ENCODE measurements at regions not wholly inside any gene's neighbourhood (a gene's known extent, or its start where the extent isn't known, plus 50 kb on each side); places are given as distances from the start of the nearest gene placed in this dataset.

DNA sequence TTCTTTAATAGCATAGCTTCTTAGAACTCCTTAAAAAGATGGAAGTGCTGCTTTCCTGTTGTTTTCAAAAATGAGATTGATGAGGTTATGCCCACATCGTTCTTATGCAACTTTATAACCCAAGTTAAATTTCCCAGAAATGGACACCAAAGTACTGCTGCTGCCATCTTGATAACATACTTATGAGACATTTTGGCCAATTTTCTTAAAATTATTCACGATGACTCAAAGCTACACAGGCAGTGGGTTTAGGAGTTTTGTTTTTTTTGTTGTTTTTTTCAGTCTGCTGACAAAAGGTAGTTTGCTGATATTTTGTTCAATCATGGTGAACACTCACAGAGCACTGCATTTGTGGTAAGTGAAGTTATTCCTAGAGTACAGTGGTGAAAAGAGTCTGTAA is 54.9 kb upstream of the RFC3 start:
- DNase-seq: no peak

DNA sequence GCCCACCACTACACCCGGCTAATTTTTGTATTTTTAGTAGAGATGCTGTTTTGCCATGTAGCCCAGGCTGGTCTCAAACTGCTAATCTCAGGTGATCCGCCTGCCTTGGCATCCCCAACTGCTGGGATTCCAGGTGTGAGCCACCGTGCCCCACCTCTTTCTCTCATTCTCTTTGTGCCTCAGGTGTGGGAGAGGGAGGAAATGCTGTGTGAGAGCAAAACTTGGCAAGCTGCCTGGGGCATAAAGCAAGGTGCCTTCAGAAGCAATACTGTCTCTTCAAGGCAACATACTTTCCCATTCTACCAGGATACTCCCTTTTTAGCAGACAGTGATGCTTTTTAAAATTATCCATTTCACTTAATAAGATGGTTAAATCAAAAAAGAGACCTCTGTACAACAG is 53.2 kb upstream of the RFC3 start:
- no peak for DNase-seq

DNA sequence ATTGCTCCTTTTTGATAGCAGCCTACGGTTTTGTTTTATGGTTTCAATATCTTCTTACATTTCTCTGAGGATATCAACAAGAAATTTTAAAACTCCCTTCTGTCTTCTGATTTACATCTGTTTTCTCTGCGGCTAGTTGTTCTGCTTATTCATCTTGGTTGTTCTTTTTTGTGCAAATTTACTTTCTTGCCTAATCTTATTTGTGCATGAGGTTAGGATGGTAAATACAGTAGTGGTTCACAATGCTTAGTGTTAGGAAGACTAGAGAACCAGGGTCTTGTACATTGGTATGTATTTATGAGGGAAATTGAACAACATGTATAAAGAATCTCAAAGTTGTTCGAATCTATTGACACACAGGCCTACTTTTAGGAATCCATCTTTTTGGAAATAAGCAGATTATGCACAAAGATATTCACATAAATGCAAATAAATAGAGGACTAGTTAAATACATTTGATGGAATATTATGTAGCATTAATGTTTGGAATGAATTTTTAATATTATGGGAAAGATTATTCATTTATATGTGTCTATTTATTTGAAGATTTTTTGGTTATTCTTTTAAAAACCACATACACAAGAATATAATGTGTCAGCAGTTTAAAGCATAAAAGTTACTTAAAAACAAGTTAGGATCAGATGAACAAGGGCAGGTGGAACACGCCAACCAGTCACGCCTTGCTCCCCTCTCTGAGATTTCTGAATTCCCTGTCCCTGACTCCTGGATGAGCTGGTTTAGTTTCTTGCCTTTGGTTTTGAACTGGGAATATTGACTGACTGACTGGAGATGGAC is 51.4 kb upstream of the RFC3 start:
- DNase-seq: no peak

DNA sequence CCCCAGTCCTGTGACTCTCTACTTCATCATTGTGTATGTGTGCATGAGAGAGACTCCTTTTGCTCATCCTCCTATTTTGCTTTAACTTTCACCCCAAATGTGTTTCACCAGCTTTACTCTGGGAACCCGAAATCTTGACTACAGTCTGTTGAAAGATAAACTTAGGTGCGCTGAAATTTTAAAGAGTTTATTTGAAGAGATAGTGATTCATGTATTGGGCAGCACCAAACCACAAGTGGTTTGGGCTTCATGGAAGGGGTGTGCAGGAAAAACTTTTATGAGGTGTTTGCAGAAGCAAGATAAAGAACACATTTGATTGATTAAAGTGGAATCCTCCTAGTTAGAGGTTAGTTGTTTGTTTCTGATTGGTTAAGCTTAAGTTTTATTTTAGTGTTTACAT is 50.8 kb upstream of the RFC3 start:
- no peak for DNase-seq

Data from GF-D8 (cell line).